GM12874 (cell line): ENCODE measurements at regions not wholly inside any gene's neighbourhood (a gene's known extent, or its start where the extent isn't known, plus 50 kb on each side); places are given as distances from the start of the nearest gene placed in this dataset.

Source experiments
- CTCF ChIP-seq: IDR thresholded peaks from 2 replicates; pipeline ENCODE4 v1.5.1; 2011; ENCODE audit warnings: low read depth, mild to moderate bottlenecking, control low read depth, low read length, moderate library complexity; ENCODE audit not compliant: insufficient read depth

DNA sequence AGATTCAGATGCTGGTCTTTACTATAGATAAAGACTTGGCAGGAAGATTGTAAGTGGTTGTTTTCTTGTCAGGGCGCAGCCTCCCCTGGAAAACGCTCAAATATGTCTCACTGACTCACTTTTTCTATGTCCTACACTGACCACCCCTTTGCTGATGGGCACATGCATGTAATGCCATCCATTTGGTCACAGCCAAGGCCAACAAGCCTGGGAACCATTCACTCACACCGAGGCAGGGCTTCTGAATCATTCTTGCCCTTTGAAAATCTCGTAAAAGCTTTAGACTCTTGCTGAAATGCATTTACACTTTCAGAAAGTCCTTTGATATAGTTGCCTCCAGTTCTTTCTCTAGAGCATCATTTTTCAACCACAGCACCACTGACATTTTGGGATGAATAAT is 249.4 kb downstream of the ACTL7B start:
- no peak for TF ChIP-seq CTCF

- no peak for TF ChIP-seq CTCF
These were observed 252.6 kb downstream of the ACTL7B start for GRCh38 chr9:108603141-108603540.

GRCh38 chr9:108600896-108601295 is 254.9 kb downstream of the ACTL7B start:
- TF ChIP-seq CTCF = no peak

DNA sequence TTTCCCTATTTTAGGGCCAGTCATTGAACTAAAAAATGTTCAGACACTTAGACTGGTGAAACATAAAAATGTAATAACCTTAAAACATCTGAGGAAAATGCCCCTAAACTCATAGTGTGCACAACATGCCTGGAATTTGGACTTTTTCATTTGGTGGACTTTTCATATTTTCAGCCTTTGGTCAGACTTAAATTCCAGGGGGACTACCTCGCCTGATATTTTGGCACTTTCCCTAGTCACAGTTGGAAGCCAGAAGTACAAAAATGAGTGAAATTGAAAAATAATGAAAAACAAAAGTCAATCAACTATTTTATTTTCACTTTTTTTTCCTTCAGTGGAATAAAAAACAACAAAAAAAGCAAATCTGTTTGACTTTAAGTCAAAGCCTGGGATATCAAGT is 256.2 kb downstream of the ACTL7B start:
- no peak for TF ChIP-seq CTCF

- no peak for TF ChIP-seq CTCF
These were observed 264.7 kb downstream of the ACTL7B start for GRCh38 chr9:108591121-108591520.

- TF ChIP-seq CTCF = no peak
These were observed 267.5 kb downstream of the ACTL7B start for GRCh38 chr9:108588246-108588645.

GRCh38 chr9:108586471-108587139 is 269.2 kb downstream of the ACTL7B start:
- TF ChIP-seq CTCF = no peak

DNA sequence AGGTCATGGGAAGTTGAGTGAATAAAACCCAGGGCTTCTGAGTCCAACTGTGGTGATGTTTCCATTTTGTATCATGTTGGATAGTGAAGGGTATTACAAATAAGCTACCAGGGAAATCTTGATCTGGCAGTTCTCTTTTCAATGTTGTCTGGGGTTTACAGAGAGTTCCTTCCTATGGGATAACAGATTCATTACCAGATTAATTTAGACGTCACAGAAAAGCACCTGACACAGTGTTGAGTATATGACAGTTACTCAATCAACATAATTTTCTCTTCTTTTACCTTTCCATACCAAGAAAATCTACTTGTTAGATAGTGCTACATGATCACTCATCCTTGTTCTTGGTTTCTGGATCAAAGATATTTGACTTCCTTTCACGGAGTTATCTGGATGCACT is 270.9 kb downstream of the ACTL7B start:
- TF ChIP-seq CTCF = no peak
